ENCODE measurements at regions not wholly inside any gene's neighbourhood (a gene's known extent, or its start where the extent isn't known, plus 50 kb on each side); places are given as distances from the start of the nearest gene placed in this dataset.

DNA sequence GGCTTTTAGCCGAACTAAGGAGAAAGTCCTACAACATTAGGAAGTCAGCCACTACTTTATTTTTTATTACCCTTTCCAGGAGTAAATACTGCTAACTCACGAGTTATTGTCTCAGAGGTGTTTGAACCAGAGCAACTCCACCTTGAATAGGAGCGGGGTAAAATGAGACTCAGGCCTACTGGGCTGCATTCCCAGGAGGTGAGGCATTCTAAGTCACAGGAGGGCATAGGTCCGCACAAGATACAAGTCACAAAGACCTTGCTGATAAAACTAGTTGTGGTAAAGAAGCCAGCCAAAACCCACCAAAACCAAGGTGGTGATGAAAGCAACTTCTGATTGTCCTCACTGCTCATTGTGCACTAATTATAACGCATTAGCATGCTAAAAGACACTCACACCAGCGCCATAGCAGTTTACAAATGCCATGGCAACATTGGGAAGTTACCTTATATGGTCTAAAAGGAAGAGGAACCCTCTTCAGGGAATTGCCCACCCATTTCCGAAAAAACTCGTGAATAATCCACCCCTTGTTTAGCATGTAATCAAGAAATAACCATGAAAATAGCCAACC lies 555.9 kb downstream of the IGSF11 start:
- no peak for DNase-seq
- intact Hi-C loops (cut with micrococcal nuclease), result no loop called here
- CTCF ChIA-PET, result no interaction called here

DNA sequence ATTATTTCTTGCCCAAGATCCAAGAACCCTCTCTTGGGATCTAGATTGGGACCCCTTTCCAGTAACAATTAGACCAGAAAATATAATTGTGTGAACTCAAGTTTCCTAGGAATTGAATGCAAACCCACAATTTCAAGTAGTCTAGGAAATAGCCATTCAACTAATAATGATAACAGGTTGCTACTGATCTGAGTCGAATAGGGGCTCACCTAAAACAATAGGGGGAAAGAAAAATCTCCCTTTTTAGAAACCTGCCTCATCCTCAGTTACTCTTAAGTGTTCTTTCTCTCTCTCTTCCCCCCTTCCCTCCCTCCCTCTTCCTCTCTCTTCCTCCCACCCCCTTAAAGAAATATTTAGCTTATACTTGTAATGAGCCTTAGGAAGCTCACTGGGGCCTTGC lies 555.3 kb downstream of the IGSF11 start:
- no peak overlapping the region for H3K4me3 Mint-ChIP-seq
- H3K9me3 Mint-ChIP-seq, result no peaks in the 10 kb centered on the region
- CTCF ChIA-PET, result no interaction called here
- no peaks in the 10 kb centered on the region for H3K4me1 Mint-ChIP-seq (ENCODE audit: low read depth)
- no peaks in the 10 kb centered on the region for H3K36me3 Mint-ChIP-seq
- DNase-seq, result no peak
- H3K27me3 Mint-ChIP-seq, result no peaks in the 10 kb centered on the region
- intact Hi-C loops (cut with micrococcal nuclease), result no loop called here
- POLR2A ChIA-PET, result no interaction called here
- H3K27ac Mint-ChIP-seq, result no peak overlapping the region

More for the DNA sequence above, 555.9 kb downstream of the IGSF11 start:
- H3K4me3 Mint-ChIP-seq, result no peak overlapping the region
- no peaks in the 10 kb centered on the region for H3K4me1 Mint-ChIP-seq (ENCODE audit: low read depth)
- no peaks in the 10 kb centered on the region for H3K36me3 Mint-ChIP-seq
- H3K9me3 Mint-ChIP-seq, result no peaks in the 10 kb centered on the region
- no peaks in the 10 kb centered on the region for H3K27me3 Mint-ChIP-seq
- POLR2A ChIA-PET, result no interaction called here
- no peak overlapping the region for H3K27ac Mint-ChIP-seq

- CTCF ChIA-PET, result no interaction called here
- intact Hi-C loops (cut with micrococcal nuclease), result no loop called here
These were observed 554.4 kb downstream of the IGSF11 start for GRCh38 chr3:118480101-118480860.

GRCh38 chr3:118485693-118486092 lies 549.0 kb downstream of the IGSF11 start:
- intact Hi-C loops (cut with micrococcal nuclease), result no loop called here
- H3K4me3 Mint-ChIP-seq, result no peak overlapping the region

More at GRCh38 chr3:118480101-118480860, 554.4 kb downstream of the IGSF11 start:
- no peaks in the 10 kb centered on the region for H3K27me3 Mint-ChIP-seq
- H3K4me3 Mint-ChIP-seq, result no peak overlapping the region
- POLR2A ChIA-PET, result no interaction called here
- no peaks in the 10 kb centered on the region for H3K4me1 Mint-ChIP-seq (ENCODE audit: low read depth)
- H3K36me3 Mint-ChIP-seq, result no peaks in the 10 kb centered on the region
- H3K9me3 Mint-ChIP-seq, result no peaks in the 10 kb centered on the region
- no peak for DNase-seq
- no peak overlapping the region for H3K27ac Mint-ChIP-seq

GRCh38 chr3:118487734-118488133 lies 546.9 kb downstream of the IGSF11 start:
- peaks cover 4% of the 10 kb centered on the region for H3K9me3 Mint-ChIP-seq
- no peaks in the 10 kb centered on the region for H3K4me1 Mint-ChIP-seq (ENCODE audit: low read depth)
- ChIA-PET CTCF (no interaction called here), POLR2A (no interaction called here)
- intact Hi-C loops (cut with micrococcal nuclease), result no loop called here
- no peaks in the 10 kb centered on the region for H3K27me3 Mint-ChIP-seq
- H3K27ac Mint-ChIP-seq, result no peak overlapping the region
- H3K4me3 Mint-ChIP-seq, result no peak overlapping the region
- no peaks in the 10 kb centered on the region for H3K36me3 Mint-ChIP-seq
- DNase-seq, result no peak

More at GRCh38 chr3:118485693-118486092, 549.0 kb downstream of the IGSF11 start:
- DNase-seq, result no peak
- H3K4me1 Mint-ChIP-seq (ENCODE audit: low read depth), result no peaks in the 10 kb centered on the region
- H3K27ac Mint-ChIP-seq, result no peak overlapping the region
- no peaks in the 10 kb centered on the region for H3K27me3 Mint-ChIP-seq
- H3K9me3 Mint-ChIP-seq, result no peaks in the 10 kb centered on the region
- CTCF ChIA-PET, result no interaction called here
- no peaks in the 10 kb centered on the region for H3K36me3 Mint-ChIP-seq
- POLR2A ChIA-PET, result no interaction called here

GRCh38 chr3:118488732-118489131 lies 545.9 kb downstream of the IGSF11 start:
- ChIA-PET CTCF (no interaction called here), POLR2A (no interaction called here)
- DNase-seq, result no peak
- Mint-ChIP-seq H3K36me3 (no peaks in the 10 kb centered on the region), H3K27ac (no peak overlapping the region), H3K4me1 (ENCODE audit: low read depth) (no peaks in the 10 kb centered on the region), H3K9me3 (peaks cover 4% of the 10 kb centered on the region), H3K27me3 (no peaks in the 10 kb centered on the region), H3K4me3 (no peak overlapping the region)
- intact Hi-C loops (cut with micrococcal nuclease), result no loop called here

GRCh38 chr3:118495206-118495605 lies 539.4 kb downstream of the IGSF11 start:
- ChIA-PET POLR2A (no interaction called here), CTCF (no interaction called here)
- intact Hi-C loops (cut with micrococcal nuclease), result no loop called here
- Mint-ChIP-seq H3K9me3 (peaks cover 4% of the 10 kb centered on the region), H3K4me1 (ENCODE audit: low read depth) (no peaks in the 10 kb centered on the region), H3K36me3 (no peaks in the 10 kb centered on the region), H3K4me3 (no peak overlapping the region), H3K27me3 (no peaks in the 10 kb centered on the region), H3K27ac (no peak overlapping the region)
- no peak for DNase-seq

- Mint-ChIP-seq H3K27me3 (no peaks in the 10 kb centered on the region), H3K4me3 (no peak overlapping the region), H3K27ac (no peak overlapping the region), H3K4me1 (ENCODE audit: low read depth) (no peaks in the 10 kb centered on the region), H3K9me3 (no peaks in the 10 kb centered on the region), H3K36me3 (no peaks in the 10 kb centered on the region)
- intact Hi-C loops (cut with micrococcal nuclease), result no loop called here
- no peak for DNase-seq
- CTCF ChIA-PET, result no interaction called here
- POLR2A ChIA-PET, result no interaction called here
These were observed 537.4 kb downstream of the IGSF11 start for GRCh38 chr3:118497274-118497673.

GRCh38 chr3:118501152-118501551 lies 533.5 kb downstream of the IGSF11 start:
- H3K27ac Mint-ChIP-seq, result no peak overlapping the region
- no peaks in the 10 kb centered on the region for H3K9me3 Mint-ChIP-seq
- no peak for DNase-seq
- POLR2A ChIA-PET, result no interaction called here
- intact Hi-C loops (cut with micrococcal nuclease), result no loop called here
- H3K4me1 Mint-ChIP-seq (ENCODE audit: low read depth), result no peaks in the 10 kb centered on the region
- H3K27me3 Mint-ChIP-seq, result no peaks in the 10 kb centered on the region
- CTCF ChIA-PET, result no interaction called here
- H3K4me3 Mint-ChIP-seq, result no peak overlapping the region
- H3K36me3 Mint-ChIP-seq, result no peaks in the 10 kb centered on the region

GRCh38 chr3:118504906-118505305 lies 529.7 kb downstream of the IGSF11 start:
- H3K27ac Mint-ChIP-seq, result no peak overlapping the region
- DNase-seq, result no peak
- no peaks in the 10 kb centered on the region for H3K36me3 Mint-ChIP-seq
- ChIA-PET CTCF (no interaction called here), POLR2A (no interaction called here)
- no peaks in the 10 kb centered on the region for H3K27me3 Mint-ChIP-seq
- H3K9me3 Mint-ChIP-seq, result no peaks in the 10 kb centered on the region
- intact Hi-C loops (cut with micrococcal nuclease), result no loop called here
- H3K4me1 Mint-ChIP-seq (ENCODE audit: low read depth), result no peaks in the 10 kb centered on the region
- H3K4me3 Mint-ChIP-seq, result no peak overlapping the region

DNA sequence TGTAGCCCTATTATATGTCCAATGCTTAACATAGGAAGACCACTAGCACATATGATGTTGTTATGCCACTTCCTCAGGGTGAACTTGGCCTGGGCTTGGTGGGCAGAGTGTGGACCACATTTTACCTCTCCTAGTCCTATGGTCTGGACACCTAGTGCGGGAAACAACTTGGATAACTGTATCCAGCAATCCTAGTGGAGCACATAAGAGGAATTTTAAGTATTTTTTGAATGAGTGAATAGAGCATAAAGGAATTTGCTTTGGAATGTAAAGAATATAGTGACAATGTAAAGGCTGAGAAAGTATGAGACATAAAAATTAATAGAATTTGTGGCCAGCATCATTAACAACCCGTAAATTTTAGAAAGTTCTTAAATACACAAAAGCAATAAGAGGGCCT lies 528.9 kb downstream of the IGSF11 start:
- Mint-ChIP-seq H3K4me3 (no peak overlapping the region), H3K36me3 (no peaks in the 10 kb centered on the region), H3K4me1 (ENCODE audit: low read depth) (no peaks in the 10 kb centered on the region), H3K9me3 (no peaks in the 10 kb centered on the region), H3K27ac (no peak overlapping the region), H3K27me3 (no peaks in the 10 kb centered on the region)
- intact Hi-C loops (cut with micrococcal nuclease), result no loop called here
- no peak for DNase-seq
- CTCF ChIA-PET, result no interaction called here
- POLR2A ChIA-PET, result no interaction called here

DNA sequence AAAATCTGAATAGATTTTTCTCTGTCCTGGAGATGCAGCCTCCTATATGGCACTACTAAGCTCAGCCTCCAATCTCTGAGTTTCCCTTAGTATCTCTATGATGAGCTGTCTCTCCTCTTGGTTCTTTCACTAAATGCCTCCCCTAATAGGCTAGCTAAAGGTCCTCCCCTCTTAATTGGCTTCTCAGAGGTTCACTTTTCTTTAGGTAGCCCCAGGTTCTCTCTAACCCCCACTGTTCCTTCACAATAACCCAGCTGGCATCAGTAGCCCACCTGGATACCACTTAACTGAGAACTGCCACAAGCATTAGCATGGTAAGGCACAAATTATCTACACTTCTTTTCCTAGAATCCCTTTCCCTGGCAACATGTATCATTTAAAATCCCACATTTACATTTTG lies 523.2 kb downstream of the IGSF11 start:
- Mint-ChIP-seq H3K27me3 (no peaks in the 10 kb centered on the region), H3K36me3 (no peaks in the 10 kb centered on the region), H3K4me1 (ENCODE audit: low read depth) (no peaks in the 10 kb centered on the region), H3K27ac (no peak overlapping the region), H3K4me3 (no peak overlapping the region), H3K9me3 (no peaks in the 10 kb centered on the region)
- intact Hi-C loops (cut with micrococcal nuclease), result no loop called here
- ChIA-PET CTCF (no interaction called here), POLR2A (no interaction called here)
- no peak for DNase-seq

DNA sequence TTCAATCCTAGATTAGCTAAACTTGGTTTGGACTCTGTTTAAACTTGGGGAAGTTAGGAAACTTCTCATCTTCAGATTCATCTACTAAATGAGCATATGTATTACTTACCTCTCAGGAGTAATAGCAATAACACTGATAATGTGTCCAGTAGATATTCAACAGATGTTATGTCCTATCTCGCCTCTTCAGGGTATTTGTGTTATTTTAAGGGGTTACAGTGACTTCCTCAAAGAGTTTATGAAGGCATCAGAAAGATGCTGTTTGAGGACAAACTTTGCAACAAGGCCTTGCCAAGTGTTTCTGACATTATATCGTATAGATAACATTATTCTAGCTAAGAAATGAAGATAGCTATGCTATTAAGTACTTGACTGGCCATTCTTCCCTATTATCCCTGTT lies 522.3 kb downstream of the IGSF11 start:
- CTCF ChIA-PET, result no interaction called here
- Mint-ChIP-seq H3K4me3 (no peak overlapping the region), H3K4me1 (ENCODE audit: low read depth) (no peaks in the 10 kb centered on the region), H3K9me3 (no peaks in the 10 kb centered on the region), H3K27me3 (no peaks in the 10 kb centered on the region), H3K27ac (no peak overlapping the region), H3K36me3 (no peaks in the 10 kb centered on the region)
- POLR2A ChIA-PET, result no interaction called here
- no peak for DNase-seq
- intact Hi-C loops (cut with micrococcal nuclease), result no loop called here
